GM18505 (cell line): ENCODE measurements at regions not wholly inside any gene's neighbourhood (a gene's known extent, or its start where the extent isn't known, plus 50 kb on each side); places are given as distances from the start of the nearest gene placed in this dataset.
"Not testable (repeated sequence)": the region's sequence is repeated elsewhere in the genome, so short reads cannot be mapped to it uniquely, and the experiment has no call there.

Experiments
- ATAC-seq: cut with Tn5 transposase; IDR thresholded peaks from one replicate; pipeline ENCODE4 v1.9.1; 2021; ENCODE audit not compliant: unreplicated experiment
- POLR2A ChIP-seq: IDR thresholded peaks from 4 replicates; pipeline ENCODE4 v1.6.1; 2011; ENCODE audit warnings: borderline replicate concordance; ENCODE audit not compliant: insufficient read depth, insufficient read length; ENCODE audit errors: extremely low read depth

GRCh38 chr7:81404669-81405068 is 365.2 kb downstream of the HGF start:
- TF ChIP-seq POLR2A = no peak
- no peak for ATAC-seq

GRCh38 chr7:81402227-81402626 is 367.6 kb downstream of the HGF start:
- no peak for ATAC-seq
- TF ChIP-seq POLR2A = no peak

- no peak for TF ChIP-seq POLR2A
Observed at GRCh38 chr7:81399471-81399870, 370.4 kb downstream of the HGF start.

GRCh38 chr7:81394029-81394428 is 375.8 kb downstream of the HGF start:
- no peak for TF ChIP-seq POLR2A
- no peak for ATAC-seq

More at GRCh38 chr7:81399471-81399870, 370.4 kb downstream of the HGF start:
- no peak for ATAC-seq

GRCh38 chr7:81393018-81393417 is 376.8 kb downstream of the HGF start:
- ATAC-seq = no peak
- no peak for TF ChIP-seq POLR2A

- no peak for ATAC-seq
- TF ChIP-seq POLR2A = no peak
Observed at GRCh38 chr7:81385370-81385769, 384.5 kb downstream of the HGF start.

- TF ChIP-seq POLR2A = no peak
- no peak for ATAC-seq
Observed at GRCh38 chr7:81383846-81384245, 386.0 kb downstream of the HGF start.

- ATAC-seq = not testable (repeated sequence)
Observed at GRCh38 chr7:81374641-81375040, 395.2 kb downstream of the HGF start.

- ATAC-seq = no peak
- no peak for TF ChIP-seq POLR2A
Observed at GRCh38 chr7:81370822-81371221, 399.0 kb downstream of the HGF start.

GRCh38 chr7:81367326-81367931 is 402.4 kb downstream of the HGF start:
- TF ChIP-seq POLR2A = no peak
- ATAC-seq = no peak

GRCh38 chr7:81366546-81366945 is 403.3 kb downstream of the HGF start:
- no peak for ATAC-seq
- no peak for TF ChIP-seq POLR2A

- TF ChIP-seq POLR2A = no peak
- no peak for ATAC-seq
Observed at GRCh38 chr7:81361769-81362312, 408.0 kb downstream of the HGF start.

GRCh38 chr7:81355911-81356310 is 413.9 kb downstream of the HGF start:
- ATAC-seq = no peak

GRCh38 chr7:81349044-81349443 is 420.8 kb downstream of the HGF start:
- TF ChIP-seq POLR2A = no peak
- ATAC-seq = no peak

More at GRCh38 chr7:81355911-81356310, 413.9 kb downstream of the HGF start:
- no peak for TF ChIP-seq POLR2A

GRCh38 chr7:81339946-81340345 is 421.1 kb upstream of the SEMA3C start:
- TF ChIP-seq POLR2A = no peak
- ATAC-seq = no peak
